ENCODE measurements at regions not wholly inside any gene's neighbourhood (a gene's known extent, or its start where the extent isn't known, plus 50 kb on each side); places are given as distances from the start of the nearest gene placed in this dataset.

DNA sequence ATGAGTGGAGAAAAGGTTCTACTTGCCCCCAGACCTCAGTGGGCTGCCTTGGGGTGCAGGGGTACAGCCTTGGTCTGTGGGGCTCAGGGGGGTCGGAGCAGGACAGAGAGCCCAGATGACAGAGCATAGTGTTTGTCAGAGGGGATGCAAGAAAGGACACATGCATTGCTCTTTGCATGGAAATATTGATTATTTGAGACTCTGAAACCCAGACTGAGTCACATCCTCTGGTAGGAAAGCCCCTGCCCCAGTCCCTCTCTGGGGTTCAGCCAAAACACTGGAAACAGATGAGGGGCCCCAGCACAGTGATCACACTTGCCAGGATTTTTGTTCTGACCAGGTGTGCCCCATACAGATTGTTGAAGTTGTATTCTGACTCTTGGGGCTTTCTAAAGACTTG is 1094.4 kb downstream of the BCL11B start:
- Histone ChIP-seq H3F3A (ENCODE audit: insufficient read depth, low read length, poor library complexity, severe bottlenecking) (no peaks in the 10 kb centered on the region), H3K4me3 (ENCODE audit: low read length) (no peak overlapping the region), H3K4me2 (ENCODE audit: low read length) (no peak overlapping the region), H3K36me3 (ENCODE audit: insufficient read depth, low read length) (no peaks in the 10 kb centered on the region), H3K9ac (ENCODE audit: low read length) (no peak overlapping the region), H4K20me1 (ENCODE audit: insufficient read depth) (no peaks in the 10 kb centered on the region), H3K27ac (ENCODE audit: low read length) (no peak overlapping the region), H2AFZ (ENCODE audit: low read depth, low read length) (no peak overlapping the region), H3K9me2 (ENCODE audit: insufficient read depth, low read length) (no peaks in the 10 kb centered on the region), H3K27me3 (ENCODE audit: insufficient read depth, low read depth, low read length) (no peaks in the 10 kb centered on the region), H3K79me2 (replicated peaks; ENCODE audit: insufficient read depth, low read length) (no peaks in the 10 kb centered on the region), H3K9me3 (ENCODE audit: low read length) (no peaks in the 10 kb centered on the region)
- TF ChIP-seq EP300 (conservative IDR thresholded peaks at IDR 0.05; ENCODE audit: poor library complexity, severe bottlenecking) (no peak), SMC3 (conservative IDR thresholded peaks at IDR 0.05; ENCODE audit: poor library complexity) (no peak), EZH2 (IDR thresholded peaks at IDR 0.05; ENCODE audit: borderline replicate concordance, insufficient read depth, low read length, poor library complexity, severe bottlenecking) (no peak), RAD21 (conservative IDR thresholded peaks at IDR 0.05) (no peak), MXI1 (conservative IDR thresholded peaks at IDR 0.05; ENCODE audit: poor library complexity, severe bottlenecking) (no peak), POLR2AphosphoS5 (IDR thresholded peaks at IDR 0.05) (no peak)

DNA sequence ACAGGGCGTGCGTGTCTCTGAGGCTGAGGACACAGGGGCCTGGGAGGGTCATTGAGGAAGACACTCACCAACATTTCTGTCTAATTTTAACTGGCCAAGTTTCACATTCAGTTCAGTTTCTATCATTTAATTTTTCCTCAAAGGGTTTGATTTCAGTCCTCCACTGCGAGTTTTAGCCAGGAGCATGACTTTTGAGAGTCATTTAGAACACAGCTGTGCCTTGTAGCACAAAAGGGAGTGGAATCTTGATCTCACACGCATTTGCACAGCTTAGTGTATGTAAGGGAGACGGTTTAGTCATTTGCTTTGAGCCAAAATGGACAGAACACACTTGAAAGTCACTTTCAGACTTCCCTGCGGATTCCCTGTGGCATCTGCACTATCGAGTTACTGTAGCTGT is 1090.8 kb downstream of the BCL11B start:
- H3K9me2 ChIP-seq (ENCODE audit: insufficient read depth, low read length) = no peaks in the 10 kb centered on the region
- H2AFZ ChIP-seq (ENCODE audit: low read depth, low read length) = no peak overlapping the region
- no peak overlapping the region for H3K9ac ChIP-seq (ENCODE audit: low read length)

More for the DNA sequence above, 1090.8 kb downstream of the BCL11B start:
- TF ChIP-seq EP300 (conservative IDR thresholded peaks at IDR 0.05; ENCODE audit: poor library complexity, severe bottlenecking) (no peak), TAF1 (IDR thresholded peaks at IDR 0.05; ENCODE audit: low read depth) (no peak), RAD21 (conservative IDR thresholded peaks at IDR 0.05) (no peak), EZH2 (IDR thresholded peaks at IDR 0.05; ENCODE audit: borderline replicate concordance, insufficient read depth, low read length, poor library complexity, severe bottlenecking) (no peak), SMC3 (conservative IDR thresholded peaks at IDR 0.05; ENCODE audit: poor library complexity) (no peak), REST (IDR thresholded peaks at IDR 0.05; ENCODE audit: borderline replicate concordance) (no peak), MXI1 (conservative IDR thresholded peaks at IDR 0.05; ENCODE audit: poor library complexity, severe bottlenecking) (no peak), POLR2AphosphoS5 (IDR thresholded peaks at IDR 0.05) (no peak)
- TF ChIP-seq, protein P1, sequence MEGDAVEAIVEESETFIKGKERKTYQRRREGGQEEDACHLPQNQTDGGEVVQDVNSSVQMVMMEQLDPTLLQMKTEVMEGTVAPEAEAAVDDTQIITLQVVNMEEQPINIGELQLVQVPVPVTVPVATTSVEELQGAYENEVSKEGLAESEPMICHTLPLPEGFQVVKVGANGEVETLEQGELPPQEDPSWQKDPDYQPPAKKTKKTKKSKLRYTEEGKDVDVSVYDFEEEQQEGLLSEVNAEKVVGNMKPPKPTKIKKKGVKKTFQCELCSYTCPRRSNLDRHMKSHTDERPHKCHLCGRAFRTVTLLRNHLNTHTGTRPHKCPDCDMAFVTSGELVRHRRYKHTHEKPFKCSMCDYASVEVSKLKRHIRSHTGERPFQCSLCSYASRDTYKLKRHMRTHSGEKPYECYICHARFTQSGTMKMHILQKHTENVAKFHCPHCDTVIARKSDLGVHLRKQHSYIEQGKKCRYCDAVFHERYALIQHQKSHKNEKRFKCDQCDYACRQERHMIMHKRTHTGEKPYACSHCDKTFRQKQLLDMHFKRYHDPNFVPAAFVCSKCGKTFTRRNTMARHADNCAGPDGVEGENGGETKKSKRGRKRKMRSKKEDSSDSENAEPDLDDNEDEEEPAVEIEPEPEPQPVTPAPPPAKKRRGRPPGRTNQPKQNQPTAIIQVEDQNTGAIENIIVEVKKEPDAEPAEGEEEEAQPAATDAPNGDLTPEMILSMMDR (IDR thresholded peaks at IDR 0.05; ENCODE audit: poor library complexity, severe bottlenecking) = no peak
- H3K79me2 ChIP-seq (replicated peaks; ENCODE audit: insufficient read depth, low read length) = no peaks in the 10 kb centered on the region
- H3K4me2 ChIP-seq (ENCODE audit: low read length) = no peak overlapping the region
- H3F3A ChIP-seq (ENCODE audit: insufficient read depth, low read length, poor library complexity, severe bottlenecking) = no peaks in the 10 kb centered on the region
- no peak overlapping the region for H3K27ac ChIP-seq (ENCODE audit: low read length)
- no peaks in the 10 kb centered on the region for H4K20me1 ChIP-seq (ENCODE audit: insufficient read depth)
- H3K36me3 ChIP-seq (ENCODE audit: insufficient read depth, low read length) = no peaks in the 10 kb centered on the region
- H3K4me3 ChIP-seq (ENCODE audit: low read length) = no peak overlapping the region
- no peaks in the 10 kb centered on the region for H3K9me3 ChIP-seq (ENCODE audit: low read length)
- H3K27me3 ChIP-seq (ENCODE audit: insufficient read depth, low read depth, low read length) = no peaks in the 10 kb centered on the region

All from neural cell (in vitro differentiated cells).